HEK293T (cell line): ENCODE measurements at regions not wholly inside any gene's neighbourhood (a gene's known extent, or its start where the extent isn't known, plus 50 kb on each side); places are given as distances from the start of the nearest gene placed in this dataset.

ENCODE experiments used
- ARNT ChIP-seq: fragments of 450-650 bp; IDR thresholded peaks from 2 replicates; pipeline ENCODE4 v1.6.1; 2017; ENCODE audit warnings: mild to moderate bottlenecking
- BHLHE40 ChIP-seq: fragments of 450-650 bp; IDR thresholded peaks from 2 replicates; pipeline ENCODE4 v1.6.1; 2016; ENCODE audit warnings: mild to moderate bottlenecking, moderate library complexity, borderline replicate concordance
- CTBP1 ChIP-seq: fragments of 450-650 bp; IDR thresholded peaks from 2 replicates; pipeline ENCODE4 v1.6.1; 2016; ENCODE audit warnings: borderline replicate concordance
- ELF4 ChIP-seq: fragments of 450-650 bp; IDR thresholded peaks from 2 replicates; pipeline ENCODE4 v1.6.1; 2017; ENCODE audit warnings: antibody characterized with exemption
- FOXA1 ChIP-seq: fragments of 450-650 bp; IDR thresholded peaks from 2 replicates; pipeline ENCODE4 v1.6.1; 2016; ENCODE audit warnings: mild to moderate bottlenecking
- FOXK2 ChIP-seq: fragments of 450-650 bp; IDR thresholded peaks from 2 replicates; pipeline ENCODE4 v1.6.1; 2016; ENCODE audit warnings: mild to moderate bottlenecking
- FOXM1 ChIP-seq: fragments of 450-650 bp; IDR thresholded peaks from 2 replicates; pipeline ENCODE4 v1.6.1; 2017; ENCODE audit warnings: mild to moderate bottlenecking, borderline replicate concordance
- HDGF ChIP-seq: fragments of 450-650 bp; IDR thresholded peaks from 2 replicates; pipeline ENCODE4 v1.6.1; 2017; ENCODE audit warnings: antibody characterized with exemption, borderline replicate concordance
- L3MBTL2 ChIP-seq: fragments of 450-650 bp; conservative IDR thresholded peaks from 2 replicates; pipeline ENCODE4 v1.6.1; 2016; ENCODE audit warnings: mild to moderate bottlenecking
- NFRKB ChIP-seq: fragments of 450-650 bp; IDR thresholded peaks from 2 replicates; pipeline ENCODE4 v1.6.1; 2016; ENCODE audit warnings: mild to moderate bottlenecking, moderate library complexity
- PKNOX1 ChIP-seq: fragments of 450-650 bp; IDR thresholded peaks from 2 replicates; pipeline ENCODE4 v1.6.1; 2016
- SP1 ChIP-seq: fragments of 450-650 bp; IDR thresholded peaks from 2 replicates; pipeline ENCODE4 v1.6.1; 2017
- SUZ12 ChIP-seq: fragments of 450-650 bp; IDR thresholded peaks from 2 replicates; pipeline ENCODE4 v1.6.1; 2016; ENCODE audit warnings: mild to moderate bottlenecking
- ZNF384 ChIP-seq: fragments of 450-650 bp; IDR thresholded peaks from 2 replicates; pipeline ENCODE4 v1.6.1; 2016

- TF ChIP-seq FOXM1 (no peak), FOXK2 (no peak), SP1 (no peak), ARNT (no peak), BHLHE40 (no peak), HDGF (no peak), CTBP1 (no peak), FOXA1 (no peak), ELF4 (no peak), ZNF384 (no peak), SUZ12 (no peak), NFRKB (no peak), L3MBTL2 (no peak), PKNOX1 (no peak)
These were observed 94.5 kb downstream of the SYF2 start for GRCh38 chr1:25137521-25138395.
